ENCODE measurements at regions not wholly inside any gene's neighbourhood (a gene's known extent, or its start where the extent isn't known, plus 50 kb on each side); places are given as distances from the start of the nearest gene placed in this dataset.
A peak's percentile ranks its signal among the peaks of the same experiment; 100 is the strongest.

DNA sequence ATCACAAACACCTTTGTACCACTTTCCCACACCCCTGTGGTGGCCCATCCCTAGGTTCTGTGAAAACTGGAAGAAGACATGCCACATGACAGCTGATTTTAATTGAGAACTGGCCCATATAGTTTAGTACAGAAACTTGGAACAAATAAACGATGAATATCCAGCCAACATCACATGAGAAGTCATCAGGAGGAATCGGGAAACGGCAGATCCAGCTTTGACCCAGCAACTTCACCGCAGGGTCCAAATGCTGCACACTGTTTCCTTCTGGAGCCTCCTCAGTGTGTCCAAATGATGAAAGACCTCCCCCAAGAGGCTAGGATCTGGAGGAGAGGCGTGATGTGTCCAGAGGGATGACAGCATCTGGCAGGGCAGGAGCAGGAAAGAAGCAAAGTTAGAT is 75.5 kb downstream of the COPS8 start:
- peak in 1 of 2 donors; percentile 35 for DNase-seq
- TF ChIP-seq POLR2AphosphoS5 (IDR thresholded peaks at IDR 0.05) (peak in 1 of 3 donors; percentile 35), POLR2A (IDR thresholded peaks at IDR 0.05) (no peak), EP300 (IDR thresholded peaks at IDR 0.05) (no peak)
- TF ChIP-seq, protein P1, sequence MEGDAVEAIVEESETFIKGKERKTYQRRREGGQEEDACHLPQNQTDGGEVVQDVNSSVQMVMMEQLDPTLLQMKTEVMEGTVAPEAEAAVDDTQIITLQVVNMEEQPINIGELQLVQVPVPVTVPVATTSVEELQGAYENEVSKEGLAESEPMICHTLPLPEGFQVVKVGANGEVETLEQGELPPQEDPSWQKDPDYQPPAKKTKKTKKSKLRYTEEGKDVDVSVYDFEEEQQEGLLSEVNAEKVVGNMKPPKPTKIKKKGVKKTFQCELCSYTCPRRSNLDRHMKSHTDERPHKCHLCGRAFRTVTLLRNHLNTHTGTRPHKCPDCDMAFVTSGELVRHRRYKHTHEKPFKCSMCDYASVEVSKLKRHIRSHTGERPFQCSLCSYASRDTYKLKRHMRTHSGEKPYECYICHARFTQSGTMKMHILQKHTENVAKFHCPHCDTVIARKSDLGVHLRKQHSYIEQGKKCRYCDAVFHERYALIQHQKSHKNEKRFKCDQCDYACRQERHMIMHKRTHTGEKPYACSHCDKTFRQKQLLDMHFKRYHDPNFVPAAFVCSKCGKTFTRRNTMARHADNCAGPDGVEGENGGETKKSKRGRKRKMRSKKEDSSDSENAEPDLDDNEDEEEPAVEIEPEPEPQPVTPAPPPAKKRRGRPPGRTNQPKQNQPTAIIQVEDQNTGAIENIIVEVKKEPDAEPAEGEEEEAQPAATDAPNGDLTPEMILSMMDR (IDR thresholded peaks at IDR 0.05) = no peak
- Histone ChIP-seq H3K9me3 (no peaks in the 10 kb centered on the region), H3K36me3 (no peaks in the 10 kb centered on the region), H3K4me1 (peaks cover 0 to 15% (median 7%) of the 10 kb centered on the region in 4 donors), H3K27ac (peak overlapping the region in 4 of 5 donors; percentile 44 to 70 (median 61)), H3K4me3 (no peak overlapping the region), H3K27me3 (peaks cover 0 to 14% (median 0%) of the 10 kb centered on the region in 3 donors)
- 74 to 85% (median 81%) methylated on average over 5 of the region's 5 CpGs for WGBS, 5 donors
- intact Hi-C loops (cut with DNase I; ENCODE audit: low total_unique reads) = no loop called here

DNA sequence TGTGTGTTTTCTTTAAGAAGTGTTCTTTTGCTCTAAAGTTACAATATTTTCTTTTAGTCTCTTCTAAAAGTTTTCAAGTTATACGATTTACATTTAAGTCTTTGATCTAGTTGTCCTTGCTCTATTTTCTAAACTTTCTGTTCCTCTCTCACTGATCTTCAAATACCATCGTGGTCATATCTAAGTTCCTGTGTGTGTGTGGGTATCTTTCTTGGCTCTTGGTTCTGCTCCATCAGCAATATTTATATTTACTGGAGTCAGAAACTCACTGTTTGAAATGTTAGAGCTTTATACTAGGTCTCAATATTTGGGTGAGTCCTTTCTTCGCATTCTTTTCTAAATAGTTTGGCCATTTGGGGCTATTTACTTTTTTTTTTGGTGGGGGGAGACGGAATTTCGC is 77.3 kb downstream of the COPS8 start:
- H3K36me3 ChIP-seq = no peaks in the 10 kb centered on the region
- no peak overlapping the region for H3K4me3 ChIP-seq
- peak overlapping the region in 1 of 5 donors; percentile 37 for H3K27ac ChIP-seq
- no peak for DNase-seq
- peaks cover 0 to 4% (median 0%) of the 10 kb centered on the region in 4 donors for H3K4me1 ChIP-seq
- 66 to 83% (median 75%) methylated on average over 5 of the region's 5 CpGs for WGBS, 5 donors
- H3K9me3 ChIP-seq = no peaks in the 10 kb centered on the region
- peaks cover 0 to 8% (median 0%) of the 10 kb centered on the region in 3 donors for H3K27me3 ChIP-seq
- intact Hi-C loops (cut with DNase I; ENCODE audit: low total_unique reads) = no loop called here
- TF ChIP-seq POLR2AphosphoS5 (IDR thresholded peaks at IDR 0.05) = no peak
- no peak for TF ChIP-seq POLR2A (IDR thresholded peaks at IDR 0.05)
- TF ChIP-seq, protein P1 (IDR thresholded peaks at IDR 0.05) = no peak
- no peak for TF ChIP-seq EP300 (IDR thresholded peaks at IDR 0.05)

DNA sequence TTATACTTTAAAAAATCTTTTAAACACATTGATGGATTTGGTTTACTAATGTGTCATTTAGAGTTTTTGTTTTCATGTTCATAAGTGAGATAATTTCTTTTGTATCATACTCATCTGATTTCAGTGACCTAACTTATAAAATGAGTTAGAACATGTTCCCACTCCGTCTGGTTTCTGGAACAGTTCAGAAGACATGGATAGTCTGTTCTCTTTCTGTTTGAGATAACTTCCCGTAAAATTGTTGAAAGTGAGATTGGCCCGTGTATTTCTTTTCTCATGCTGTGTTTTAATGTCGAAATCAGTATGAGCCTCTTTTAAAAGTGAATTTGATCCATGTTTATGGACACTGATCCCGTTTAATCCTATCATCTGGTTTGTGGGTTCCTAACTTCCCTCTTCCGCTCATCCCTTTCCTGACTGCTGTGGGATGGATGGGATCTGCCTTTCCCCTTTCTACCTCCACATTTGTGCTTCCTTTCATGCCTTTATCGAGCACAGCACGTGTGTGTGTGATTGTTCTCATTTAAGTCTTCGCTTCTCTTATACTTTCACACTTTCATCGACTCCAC is 78.9 kb downstream of the COPS8 start:
- Histone ChIP-seq H3K27ac (peak overlapping the region in 4 of 5 donors; percentile 11 to 63 (median 42)), H3K4me3 (no peak overlapping the region), H3K4me1 (peaks cover 0 to 4% (median 0%) of the 10 kb centered on the region in 4 donors), H3K36me3 (no peaks in the 10 kb centered on the region), H3K27me3 (peaks cover 0 to 8% (median 0%) of the 10 kb centered on the region in 3 donors), H3K9me3 (peaks cover 0 to 5% (median 0%) of the 10 kb centered on the region in 4 donors)
- no peak for DNase-seq
- WGBS, 5 donors = 59 to 75% (median 68%) methylated on average over 10 of the region's 10 CpGs
- TF ChIP-seq EP300 (IDR thresholded peaks at IDR 0.05) = no peak
- peak; percentile 10 to 65 (median 13) for TF ChIP-seq POLR2AphosphoS5 (IDR thresholded peaks at IDR 0.05)
- intact Hi-C loops (cut with DNase I; ENCODE audit: low total_unique reads) = no loop called here

DNA sequence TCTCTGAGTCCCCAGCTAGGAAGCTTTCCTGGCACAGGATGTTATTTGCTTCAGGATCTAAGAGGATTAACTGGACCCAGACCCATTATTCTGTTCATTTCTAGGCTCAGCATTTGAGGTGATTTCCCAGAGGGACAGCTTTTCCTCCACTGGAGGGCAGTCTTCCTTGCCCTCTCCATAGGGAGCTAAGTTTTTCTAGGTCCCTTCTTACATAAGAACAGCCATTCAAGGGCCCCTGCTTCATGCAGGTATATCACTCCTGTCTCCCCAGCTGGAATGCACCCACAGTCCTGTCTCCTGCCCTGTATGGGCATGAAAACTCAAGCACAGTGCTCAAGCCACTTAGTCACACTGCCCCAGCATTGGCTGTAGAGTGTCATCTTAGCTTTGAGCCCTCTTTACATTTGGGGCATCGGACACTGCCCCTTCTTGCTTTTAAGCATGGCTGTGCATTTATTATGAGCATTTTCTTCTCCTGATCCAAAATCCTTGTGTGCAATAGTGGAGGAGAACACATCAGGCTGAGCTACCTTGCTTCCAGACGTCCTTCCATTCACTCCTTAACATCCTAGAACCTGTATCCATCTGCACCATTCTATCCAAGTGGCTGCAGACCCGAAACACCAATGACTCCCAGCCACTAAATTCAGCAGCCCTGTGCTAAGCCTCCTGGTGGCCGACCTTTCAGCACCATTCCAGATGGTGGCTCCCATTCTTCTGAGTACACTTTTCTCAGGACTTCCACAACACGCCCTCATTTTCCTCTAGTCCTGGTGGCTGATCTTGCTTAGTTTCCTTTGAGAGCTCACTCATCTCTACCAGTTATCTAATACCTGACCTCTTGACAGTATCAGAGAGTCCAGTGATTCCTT is 80.0 kb downstream of the COPS8 start:
- no peak for DNase-seq
- Histone ChIP-seq H3K9me3 (peaks cover 0 to 5% (median 0%) of the 10 kb centered on the region in 4 donors), H3K27ac (peak overlapping the region in 4 of 5 donors; percentile 11 to 63 (median 42)), H3K4me3 (no peak overlapping the region), H3K4me1 (peaks cover 0 to 4% (median 0%) of the 10 kb centered on the region in 4 donors), H3K36me3 (no peaks in the 10 kb centered on the region), H3K27me3 (peaks cover 0 to 8% (median 0%) of the 10 kb centered on the region in 3 donors)
- intact Hi-C loops (cut with DNase I; ENCODE audit: low total_unique reads) = no loop called here
- WGBS, 5 donors = 73 to 75% (median 73%) methylated on average over 5 of the region's 5 CpGs
- no peak for TF ChIP-seq EP300 (IDR thresholded peaks at IDR 0.05)
- no peak for TF ChIP-seq POLR2A (IDR thresholded peaks at IDR 0.05)
- no peak for TF ChIP-seq POLR2AphosphoS5 (IDR thresholded peaks at IDR 0.05)
- TF ChIP-seq, protein P1 (IDR thresholded peaks at IDR 0.05) = peak in 3 of 7 experiments; percentile 22 to 47 (median 24)

All from stomach (tissue), 8 donors.